ENCODE measurements at regions not wholly inside any gene's neighbourhood (a gene's known extent, or its start where the extent isn't known, plus 50 kb on each side); places are given as distances from the start of the nearest gene placed in this dataset.

- no peak for TF ChIP-seq CTCF (conservative IDR thresholded peaks at IDR 0.05 in 1 of 2, IDR thresholded peaks at IDR 0.05 in 1 of 2; ENCODE audit: extremely low read depth in 1 of 2, insufficient read depth in 1 of 2, low read depth in 1 of 2, low read length in 2 of 2)
- no peak for TF ChIP-seq EZH2 (IDR thresholded peaks at IDR 0.05; ENCODE audit: borderline replicate concordance, low read length)
Observed at GRCh38 chr5:106185661-106186081, 1485.1 kb downstream of the EFNA5 start.

All from mammary epithelial cell (primary cell).